ENCODE measurements at regions not wholly inside any gene's neighbourhood (a gene's known extent, or its start where the extent isn't known, plus 50 kb on each side); places are given as distances from the start of the nearest gene placed in this dataset.

DNA sequence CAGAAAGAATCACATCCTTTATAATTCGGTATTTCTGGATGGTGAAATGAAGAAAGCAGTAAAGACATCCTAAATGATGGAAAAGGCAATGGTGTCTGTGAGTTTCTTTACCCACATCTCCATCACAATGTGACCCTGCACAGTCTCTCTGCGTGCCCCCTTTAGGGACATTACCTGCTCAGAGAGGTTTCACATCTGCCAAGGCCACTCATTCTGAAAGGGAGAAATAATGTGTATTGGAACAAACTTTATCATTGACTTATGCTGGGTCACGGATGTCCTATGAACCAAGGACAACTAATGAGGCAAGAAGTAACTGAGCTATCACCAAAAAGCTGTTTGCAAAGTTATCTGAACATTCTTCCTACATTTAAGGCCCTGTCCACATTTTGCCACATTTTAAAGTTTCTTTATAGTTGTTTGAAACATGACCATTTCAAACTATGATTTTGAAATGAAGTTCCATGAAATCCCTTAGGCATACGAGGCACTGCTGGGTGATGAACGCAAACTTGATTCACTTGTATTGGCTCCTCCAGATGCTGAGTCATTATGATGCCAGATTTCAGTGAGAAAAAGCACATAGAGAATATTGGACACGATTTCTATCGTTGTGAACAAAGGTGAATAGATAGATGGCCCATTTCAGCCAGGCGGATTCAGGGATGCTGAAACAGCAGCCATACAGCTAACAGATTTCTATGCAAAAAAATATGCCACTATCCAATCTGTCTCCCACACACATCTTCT, 63.5 kb upstream of the HMGB1 start:
- Mint-ChIP-seq H3K4me1 (no peaks in the 10 kb centered on the region), H3K9me3 (ENCODE audit: insufficient read depth) (no peaks in the 10 kb centered on the region), H3K4me3 (no peak overlapping the region), H3K27me3 (no peaks in the 10 kb centered on the region), H3K27ac (no peak overlapping the region)
- no peak for TF ChIP-seq EZH2 (IDR thresholded peaks at IDR 0.05; ENCODE audit: borderline replicate concordance, insufficient read depth, low read depth, low read length, poor library complexity, severe bottlenecking)
- TF ChIP-seq, protein P1, sequence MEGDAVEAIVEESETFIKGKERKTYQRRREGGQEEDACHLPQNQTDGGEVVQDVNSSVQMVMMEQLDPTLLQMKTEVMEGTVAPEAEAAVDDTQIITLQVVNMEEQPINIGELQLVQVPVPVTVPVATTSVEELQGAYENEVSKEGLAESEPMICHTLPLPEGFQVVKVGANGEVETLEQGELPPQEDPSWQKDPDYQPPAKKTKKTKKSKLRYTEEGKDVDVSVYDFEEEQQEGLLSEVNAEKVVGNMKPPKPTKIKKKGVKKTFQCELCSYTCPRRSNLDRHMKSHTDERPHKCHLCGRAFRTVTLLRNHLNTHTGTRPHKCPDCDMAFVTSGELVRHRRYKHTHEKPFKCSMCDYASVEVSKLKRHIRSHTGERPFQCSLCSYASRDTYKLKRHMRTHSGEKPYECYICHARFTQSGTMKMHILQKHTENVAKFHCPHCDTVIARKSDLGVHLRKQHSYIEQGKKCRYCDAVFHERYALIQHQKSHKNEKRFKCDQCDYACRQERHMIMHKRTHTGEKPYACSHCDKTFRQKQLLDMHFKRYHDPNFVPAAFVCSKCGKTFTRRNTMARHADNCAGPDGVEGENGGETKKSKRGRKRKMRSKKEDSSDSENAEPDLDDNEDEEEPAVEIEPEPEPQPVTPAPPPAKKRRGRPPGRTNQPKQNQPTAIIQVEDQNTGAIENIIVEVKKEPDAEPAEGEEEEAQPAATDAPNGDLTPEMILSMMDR (IDR thresholded peaks at IDR 0.05) = no peak
- Histone ChIP-seq H4K20me1 (ENCODE audit: control insufficient read depth, insufficient read depth, low read length, poor library complexity, severe bottlenecking) (no peaks in the 10 kb centered on the region), H3K27me3 (replicated peaks in 1 of 4; ENCODE audit: control extremely low read depth in 1 of 4, control insufficient read depth in 3 of 4, insufficient read depth in 4 of 4, low read length in 3 of 4) (no peaks in the 10 kb centered on the region), H3K27ac (ENCODE audit: low read length in 2 of 2) (no peak overlapping the region), H3K4me2 (replicated peaks; ENCODE audit: low read depth, low read length, poor library complexity, severe bottlenecking) (no peak overlapping the region), H3K9me3 (ENCODE audit: control extremely low read depth in 1 of 3, control insufficient read depth in 2 of 3, insufficient read depth in 1 of 3, low read length in 2 of 3) (peaks cover 0 to 2% (median 0%) of the 10 kb centered on the region in 3 donors), H3K9ac (ENCODE audit: low read length) (no peak overlapping the region), H3K4me1 (ENCODE audit: control insufficient read depth in 2 of 2, insufficient read depth in 2 of 2, low read length in 2 of 2) (no peaks in the 10 kb centered on the region), H3K4me3 (ENCODE audit: control extremely low read depth in 1 of 5, extremely low read depth in 1 of 5, insufficient read depth in 1 of 5, low read depth in 2 of 5, low read length in 4 of 5) (no peak overlapping the region), H2AFZ (ENCODE audit: insufficient read depth, low read depth, low read length, poor library complexity, severe bottlenecking) (no peak overlapping the region), H3K79me2 (ENCODE audit: control insufficient read depth, insufficient read depth, low read length) (no peaks in the 10 kb centered on the region), H3K36me3 (replicated peaks in 1 of 2; ENCODE audit: control extremely low read depth in 1 of 2, control insufficient read depth in 1 of 2, extremely low read depth in 1 of 2, insufficient read depth in 2 of 2, low read length in 1 of 2) (no peaks in the 10 kb centered on the region)
- DNase-seq (no peak), ATAC-seq (ENCODE audit: low read depth) (no peak)
- CTCF ChIA-PET = no interaction called here
- 100% methylated on average over 5 of the region's 8 CpGs for WGBS (ENCODE audit: insufficient coverage)
- POLR2A ChIA-PET = no interaction called here
- intact Hi-C loops (cut with micrococcal nuclease) = no loop called here

DNA sequence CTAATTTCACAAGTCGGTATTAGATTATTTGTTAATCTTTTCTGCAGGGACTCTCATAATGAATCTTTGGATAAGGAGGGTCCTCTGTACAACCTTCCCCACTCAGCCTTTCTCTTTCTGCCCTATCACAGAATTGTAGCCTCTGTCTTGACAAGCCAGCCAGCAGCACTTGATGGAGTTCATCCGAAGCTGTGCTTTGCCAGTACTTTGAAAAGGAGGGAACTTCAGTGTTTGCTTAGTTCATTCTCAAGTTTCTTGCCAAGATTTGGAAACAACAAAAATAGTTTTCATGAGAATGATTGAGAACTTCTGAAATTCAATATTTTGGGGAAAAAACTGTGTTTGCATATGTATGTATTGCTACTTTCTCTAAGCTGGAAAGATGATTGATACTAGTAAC, 69.3 kb upstream of the HMGB1 start:
- no peak overlapping the region for H3K9ac ChIP-seq (ENCODE audit: low read length)
- intact Hi-C loops (cut with micrococcal nuclease) = no loop called here
- no peak overlapping the region for H2AFZ ChIP-seq (ENCODE audit: insufficient read depth, low read depth, low read length, poor library complexity, severe bottlenecking)
- no peaks in the 10 kb centered on the region for H3K4me1 ChIP-seq (ENCODE audit: control insufficient read depth in 2 of 2, insufficient read depth in 2 of 2, low read length in 2 of 2)
- no peaks in the 10 kb centered on the region for H3K9me3 Mint-ChIP-seq (ENCODE audit: insufficient read depth)
- no peaks in the 10 kb centered on the region for H3K9me3 ChIP-seq (ENCODE audit: control extremely low read depth in 1 of 3, control insufficient read depth in 2 of 3, insufficient read depth in 1 of 3, low read length in 2 of 3)
- ChIA-PET CTCF (no interaction called here), POLR2A (no interaction called here)
- H3K79me2 ChIP-seq (ENCODE audit: control insufficient read depth, insufficient read depth, low read length) = no peaks in the 10 kb centered on the region
- ATAC-seq (ENCODE audit: low read depth) (no peak), DNase-seq (no peak)
- H3K27ac ChIP-seq (ENCODE audit: low read length in 2 of 2) = no peak overlapping the region
- H3K36me3 ChIP-seq (replicated peaks in 1 of 2; ENCODE audit: control extremely low read depth in 1 of 2, control insufficient read depth in 1 of 2, extremely low read depth in 1 of 2, insufficient read depth in 2 of 2, low read length in 1 of 2) = no peaks in the 10 kb centered on the region
- no peak for TF ChIP-seq EZH2 (IDR thresholded peaks at IDR 0.05; ENCODE audit: borderline replicate concordance, insufficient read depth, low read depth, low read length, poor library complexity, severe bottlenecking)
- TF ChIP-seq, protein P1 (IDR thresholded peaks at IDR 0.05) = no peak
- no peak overlapping the region for H3K4me3 Mint-ChIP-seq
- no peaks in the 10 kb centered on the region for H3K27me3 ChIP-seq (replicated peaks in 1 of 4; ENCODE audit: control extremely low read depth in 1 of 4, control insufficient read depth in 3 of 4, insufficient read depth in 4 of 4, low read length in 3 of 4)
- no peaks in the 10 kb centered on the region for H3K27me3 Mint-ChIP-seq
- no peak overlapping the region for H3K4me3 ChIP-seq (ENCODE audit: control extremely low read depth in 1 of 5, extremely low read depth in 1 of 5, insufficient read depth in 1 of 5, low read depth in 2 of 5, low read length in 4 of 5)
- no peaks in the 10 kb centered on the region for H4K20me1 ChIP-seq (ENCODE audit: control insufficient read depth, insufficient read depth, low read length, poor library complexity, severe bottlenecking)
- H3K4me1 Mint-ChIP-seq = no peaks in the 10 kb centered on the region
- no peak overlapping the region for H3K4me2 ChIP-seq (replicated peaks; ENCODE audit: low read depth, low read length, poor library complexity, severe bottlenecking)
- 92% methylated on average over 1 of the region's 2 CpGs for WGBS (ENCODE audit: insufficient coverage)
- H3K27ac Mint-ChIP-seq = no peak overlapping the region

Data from B cell (primary cell).